Amygdala (tissue), 56 donors: ENCODE measurements at regions not wholly inside any gene's neighbourhood (a gene's known extent, or its start where the extent isn't known, plus 50 kb on each side); places are given as distances from the start of the nearest gene placed in this dataset.

Experiments used
- DNase-seq, 56 donors: peaks; one replicate each; lab custom pipeline; 2025; lab: John Stamatoyannopoulos, UW

- DNase-seq = no peak
Observed at GRCh38 chr4:95674521-95674981, 125.8 kb upstream of the UNC5C start.

DNA sequence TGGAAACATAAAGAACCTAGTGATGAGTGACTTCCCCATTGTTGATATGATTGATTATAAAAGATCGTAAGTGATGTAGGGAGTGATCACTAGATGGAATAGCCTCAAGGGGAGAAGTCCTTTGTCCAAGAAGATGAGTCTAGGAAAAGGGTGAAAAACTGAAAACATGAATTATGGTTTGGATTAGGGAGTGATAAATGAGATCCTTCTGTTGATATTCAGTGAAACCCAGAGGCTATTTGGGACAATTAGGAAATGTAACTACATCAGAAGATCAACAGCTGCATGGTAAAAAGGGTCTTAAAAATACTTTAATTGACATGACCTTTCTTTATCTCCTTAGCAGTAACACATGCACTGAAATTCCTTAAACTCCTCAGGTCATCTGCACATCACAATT lies 124.0 kb upstream of the UNC5C start:
- no peak for DNase-seq

- DNase-seq = no peak
Observed at GRCh38 chr4:95660719-95661118, 111.9 kb upstream of the UNC5C start.

GRCh38 chr4:95651891-95652290 lies 103.1 kb upstream of the UNC5C start:
- DNase-seq = no peak

DNA sequence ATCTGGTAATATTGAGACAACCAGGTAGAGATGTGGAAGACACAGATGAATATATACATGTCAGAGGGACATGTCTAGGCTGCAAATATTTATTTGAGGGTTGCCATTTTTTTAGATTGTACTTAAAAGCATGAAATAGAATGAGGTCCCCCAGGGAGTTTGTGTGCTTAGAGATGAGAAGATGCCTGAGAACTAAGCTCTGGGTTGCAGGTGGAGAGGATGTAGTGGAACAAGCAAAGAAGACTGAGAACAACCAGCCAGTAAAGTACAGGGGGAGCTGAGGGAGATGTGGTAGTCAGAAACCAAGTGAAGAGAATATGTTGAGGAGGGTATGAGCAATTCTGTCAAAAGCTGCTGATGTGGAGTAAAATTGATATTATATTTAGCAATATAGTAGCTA lies 95.6 kb upstream of the UNC5C start:
- no peak for DNase-seq

GRCh38 chr4:95643627-95644026 lies 94.9 kb upstream of the UNC5C start:
- peak in 1 of 56 donors; percentile 5 for DNase-seq

GRCh38 chr4:95641571-95641970 lies 92.8 kb upstream of the UNC5C start:
- no peak for DNase-seq

- DNase-seq = peak in 3 of 56 donors; percentile 1 to 9 (median 2)
Observed at GRCh38 chr4:95640311-95640710, 91.5 kb upstream of the UNC5C start.

GRCh38 chr4:95638920-95639501 lies 90.2 kb upstream of the UNC5C start:
- DNase-seq = no peak

GRCh38 chr4:95637043-95637600 lies 88.3 kb upstream of the UNC5C start:
- peak in 2 of 56 donors; percentile 2 to 8 for DNase-seq

GRCh38 chr4:95636061-95636460 lies 87.3 kb upstream of the UNC5C start:
- DNase-seq = no peak

DNA sequence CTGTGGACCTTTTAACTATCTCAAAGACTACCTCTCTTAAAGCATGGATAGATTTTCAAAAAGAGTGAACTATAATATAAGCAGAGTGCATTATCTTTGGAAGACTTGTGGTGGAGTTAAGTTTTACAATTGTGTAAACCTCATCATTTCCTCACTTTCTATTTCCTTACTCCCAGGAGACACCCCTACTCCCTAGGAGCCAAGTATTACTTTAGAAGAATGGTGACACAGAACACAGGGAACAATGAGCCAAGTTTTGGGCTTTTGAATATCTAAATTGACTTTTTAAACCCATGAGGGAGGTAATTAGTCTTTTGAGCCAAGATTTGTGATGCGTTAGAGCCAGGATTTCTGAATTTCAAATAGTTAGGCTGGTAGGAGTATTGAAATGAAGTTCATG lies 78.9 kb upstream of the UNC5C start:
- DNase-seq = no peak

GRCh38 chr4:95627024-95627605 lies 78.3 kb upstream of the UNC5C start:
- DNase-seq = no peak

DNA sequence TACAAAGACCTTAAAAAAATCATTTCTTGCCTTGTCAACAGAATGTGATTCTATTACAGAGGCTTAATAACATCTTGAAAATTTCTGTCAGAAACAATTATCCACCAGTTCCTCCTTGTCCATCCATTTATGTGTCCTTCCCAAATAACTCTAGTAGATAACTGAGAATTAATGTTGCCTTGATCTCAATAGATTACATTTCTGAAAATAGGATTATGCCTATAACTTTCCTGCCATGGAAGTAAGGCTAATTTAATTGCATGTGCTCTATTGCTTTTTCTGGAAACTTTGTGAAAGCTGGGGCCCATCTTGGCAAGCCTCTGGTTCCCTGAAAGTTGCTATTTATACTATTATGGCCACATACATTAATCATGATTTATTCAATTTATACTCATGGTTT lies 76.2 kb upstream of the UNC5C start:
- no peak for DNase-seq

GRCh38 chr4:95619525-95620443 lies 71.0 kb upstream of the UNC5C start:
- no peak for DNase-seq

DNA sequence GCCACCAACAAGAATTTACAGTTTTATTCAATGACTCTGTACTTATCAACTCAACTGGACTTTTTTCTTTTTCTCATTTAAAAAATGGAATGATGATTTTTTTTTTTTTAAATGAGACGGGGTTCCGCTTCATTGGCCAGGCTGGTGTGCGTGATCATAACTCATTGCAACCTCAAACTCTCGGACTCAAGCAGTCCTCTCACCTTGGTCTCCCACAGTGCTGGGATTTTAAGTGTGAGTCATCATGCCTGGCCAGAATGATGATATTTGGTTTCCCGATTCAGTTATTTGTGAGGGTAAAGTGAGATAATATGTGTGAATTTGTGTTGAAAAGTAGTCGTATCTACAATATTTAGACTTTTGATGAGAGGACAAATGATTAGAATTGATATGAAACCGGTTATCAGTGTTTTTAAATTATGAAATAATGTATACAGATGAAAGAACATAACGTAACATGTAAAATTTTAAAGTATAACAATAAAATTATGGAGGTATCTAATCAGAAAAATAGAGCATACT lies 66.0 kb upstream of the UNC5C start:
- no peak for DNase-seq

GRCh38 chr4:95610061-95610569 lies 61.3 kb upstream of the UNC5C start:
- DNase-seq = no peak

DNA sequence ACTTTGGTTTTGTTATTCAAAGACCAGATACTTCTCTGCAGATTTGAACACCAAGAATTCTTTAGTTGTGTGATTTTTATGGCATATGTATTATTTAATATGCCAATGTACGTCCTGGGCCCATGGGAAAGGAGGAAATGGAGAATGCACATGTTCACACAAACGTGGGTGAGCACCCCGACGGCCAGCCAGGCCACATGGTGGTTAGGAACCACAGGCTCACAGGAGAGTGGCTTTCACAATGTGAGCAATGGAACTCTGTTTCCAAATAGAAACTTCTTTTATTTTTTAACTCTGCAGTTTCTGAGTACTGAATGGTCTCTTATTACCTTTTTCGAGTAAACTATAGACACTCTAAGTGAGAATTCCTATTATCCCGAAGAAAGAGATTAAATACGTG lies 58.0 kb upstream of the UNC5C start:
- DNase-seq = no peak

GRCh38 chr4:95603393-95603792 lies 54.6 kb upstream of the UNC5C start:
- no peak for DNase-seq

DNA sequence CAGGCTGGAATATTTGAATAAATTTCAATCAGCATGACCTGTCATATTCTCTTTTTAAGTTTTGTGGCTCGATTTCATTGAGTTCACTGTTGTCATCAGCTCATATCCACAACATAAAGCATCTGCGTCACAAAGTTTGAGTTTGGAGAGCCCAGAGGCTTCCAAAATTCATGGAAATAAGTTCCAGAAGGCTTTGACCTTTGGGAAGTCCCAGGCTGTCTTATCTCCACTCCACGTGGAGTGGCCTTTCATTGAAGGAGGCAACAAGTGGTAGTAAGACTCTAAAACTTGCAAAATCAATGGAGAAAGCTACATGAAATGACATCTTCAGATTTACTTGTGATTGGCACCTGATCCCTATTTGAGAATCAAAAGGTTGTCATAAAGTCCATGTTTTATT lies 54.1 kb upstream of the UNC5C start:
- DNase-seq = no peak

- no peak for DNase-seq
Observed at GRCh38 chr4:95601356-95601755, 52.6 kb upstream of the UNC5C start.
